ENCODE measurements at regions not wholly inside any gene's neighbourhood (a gene's known extent, or its start where the extent isn't known, plus 50 kb on each side); places are given as distances from the start of the nearest gene placed in this dataset.

- Histone ChIP-seq H3K4me1 (ENCODE audit: low read depth, poor library complexity, severe bottlenecking) (no peaks in the 10 kb centered on the region), H3K36me3 (ENCODE audit: insufficient read depth) (no peaks in the 10 kb centered on the region), H3K27me3 (ENCODE audit: insufficient read depth, low read depth) (no peaks in the 10 kb centered on the region), H3K9ac (no peak overlapping the region), H3K4me2 (no peak overlapping the region), H4K20me1 (ENCODE audit: insufficient read depth) (no peaks in the 10 kb centered on the region), H3K4me3 (IDR thresholded peaks at IDR 0.05; ENCODE audit: insufficient read depth, low read depth, low read length) (no peak overlapping the region), H2AFZ (ENCODE audit: low read depth) (no peak overlapping the region), H3K79me2 (ENCODE audit: insufficient read depth, low read depth) (no peaks in the 10 kb centered on the region), H3K27ac (no peak overlapping the region)
- TF ChIP-seq, protein P1, sequence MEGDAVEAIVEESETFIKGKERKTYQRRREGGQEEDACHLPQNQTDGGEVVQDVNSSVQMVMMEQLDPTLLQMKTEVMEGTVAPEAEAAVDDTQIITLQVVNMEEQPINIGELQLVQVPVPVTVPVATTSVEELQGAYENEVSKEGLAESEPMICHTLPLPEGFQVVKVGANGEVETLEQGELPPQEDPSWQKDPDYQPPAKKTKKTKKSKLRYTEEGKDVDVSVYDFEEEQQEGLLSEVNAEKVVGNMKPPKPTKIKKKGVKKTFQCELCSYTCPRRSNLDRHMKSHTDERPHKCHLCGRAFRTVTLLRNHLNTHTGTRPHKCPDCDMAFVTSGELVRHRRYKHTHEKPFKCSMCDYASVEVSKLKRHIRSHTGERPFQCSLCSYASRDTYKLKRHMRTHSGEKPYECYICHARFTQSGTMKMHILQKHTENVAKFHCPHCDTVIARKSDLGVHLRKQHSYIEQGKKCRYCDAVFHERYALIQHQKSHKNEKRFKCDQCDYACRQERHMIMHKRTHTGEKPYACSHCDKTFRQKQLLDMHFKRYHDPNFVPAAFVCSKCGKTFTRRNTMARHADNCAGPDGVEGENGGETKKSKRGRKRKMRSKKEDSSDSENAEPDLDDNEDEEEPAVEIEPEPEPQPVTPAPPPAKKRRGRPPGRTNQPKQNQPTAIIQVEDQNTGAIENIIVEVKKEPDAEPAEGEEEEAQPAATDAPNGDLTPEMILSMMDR (conservative IDR thresholded peaks at IDR 0.05; ENCODE audit: low read depth, low read length) = no peak
Observed at GRCh38 chr14:44778604-44779003, 183.1 kb downstream of the KLHL28 start.

DNA sequence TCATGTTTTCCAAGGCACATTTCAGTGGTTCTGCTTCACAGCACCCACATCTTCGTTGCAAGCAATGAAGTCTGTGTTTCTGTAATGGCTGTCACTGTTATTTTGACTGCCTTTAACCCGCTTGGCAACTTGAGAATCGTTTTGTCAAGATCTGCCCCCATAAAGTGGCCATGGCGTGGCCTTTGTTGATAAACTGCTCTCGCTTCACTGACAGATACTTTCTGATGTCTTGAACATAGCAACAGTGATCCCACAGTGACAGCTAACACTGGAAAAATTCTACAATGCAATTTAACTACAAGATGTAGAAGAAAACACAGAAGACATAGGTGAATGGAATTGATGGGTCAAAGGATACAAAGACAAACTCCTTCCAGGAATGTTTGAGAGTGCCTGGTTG lies 184.2 kb downstream of the KLHL28 start:
- H2AFZ ChIP-seq (ENCODE audit: low read depth) = no peak overlapping the region
- TF ChIP-seq, protein P1 (conservative IDR thresholded peaks at IDR 0.05; ENCODE audit: low read depth, low read length) = no peak
- no peak overlapping the region for H3K9ac ChIP-seq
- H3K4me3 ChIP-seq (IDR thresholded peaks at IDR 0.05; ENCODE audit: insufficient read depth, low read depth, low read length) = no peak overlapping the region
- no peaks in the 10 kb centered on the region for H3K79me2 ChIP-seq (ENCODE audit: insufficient read depth, low read depth)
- no peaks in the 10 kb centered on the region for H3K4me1 ChIP-seq (ENCODE audit: low read depth, poor library complexity, severe bottlenecking)
- H3K36me3 ChIP-seq (ENCODE audit: insufficient read depth) = no peaks in the 10 kb centered on the region
- no peaks in the 10 kb centered on the region for H3K27me3 ChIP-seq (ENCODE audit: insufficient read depth, low read depth)
- H4K20me1 ChIP-seq (ENCODE audit: insufficient read depth) = no peaks in the 10 kb centered on the region
- no peak overlapping the region for H3K27ac ChIP-seq
- H3K4me2 ChIP-seq = no peak overlapping the region

- H3K9ac ChIP-seq = no peak overlapping the region
- no peaks in the 10 kb centered on the region for H3K36me3 ChIP-seq (ENCODE audit: insufficient read depth)
- H3K27ac ChIP-seq = no peak overlapping the region
Observed at GRCh38 chr14:44775248-44775647, 186.5 kb downstream of the KLHL28 start.

DNA sequence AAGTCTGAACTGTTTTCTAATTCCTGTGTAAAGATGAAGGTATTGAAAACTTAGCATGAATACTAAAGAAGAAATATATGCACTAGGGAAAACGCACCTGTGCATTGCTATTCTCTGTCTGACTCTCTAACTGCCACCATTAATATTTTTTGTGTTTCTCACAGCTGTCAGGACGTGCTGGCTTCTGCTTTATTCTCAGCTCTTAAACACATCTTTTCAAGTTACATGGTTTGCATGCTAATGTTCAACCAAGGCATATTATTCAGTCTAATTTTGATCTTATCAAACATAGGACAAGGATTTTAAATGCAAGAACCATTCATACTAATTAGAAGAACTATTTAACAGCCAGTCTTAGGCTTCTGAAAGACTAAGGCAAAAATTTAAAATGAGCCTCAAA lies 187.4 kb downstream of the KLHL28 start:
- no peak overlapping the region for H3K4me2 ChIP-seq
- no peak overlapping the region for H3K9ac ChIP-seq
- H3K4me3 ChIP-seq (IDR thresholded peaks at IDR 0.05; ENCODE audit: insufficient read depth, low read depth, low read length) = no peak overlapping the region
- no peaks in the 10 kb centered on the region for H3K79me2 ChIP-seq (ENCODE audit: insufficient read depth, low read depth)
- no peaks in the 10 kb centered on the region for H3K27me3 ChIP-seq (ENCODE audit: insufficient read depth, low read depth)
- H2AFZ ChIP-seq (ENCODE audit: low read depth) = no peak overlapping the region
- H3K27ac ChIP-seq = no peak overlapping the region
- no peaks in the 10 kb centered on the region for H4K20me1 ChIP-seq (ENCODE audit: insufficient read depth)
- TF ChIP-seq, protein P1 (conservative IDR thresholded peaks at IDR 0.05; ENCODE audit: low read depth, low read length) = no peak
- no peaks in the 10 kb centered on the region for H3K36me3 ChIP-seq (ENCODE audit: insufficient read depth)
- no peaks in the 10 kb centered on the region for H3K4me1 ChIP-seq (ENCODE audit: low read depth, poor library complexity, severe bottlenecking)

More at GRCh38 chr14:44775248-44775647, 186.5 kb downstream of the KLHL28 start:
- H2AFZ ChIP-seq (ENCODE audit: low read depth) = no peak overlapping the region
- no peaks in the 10 kb centered on the region for H3K79me2 ChIP-seq (ENCODE audit: insufficient read depth, low read depth)
- H3K4me3 ChIP-seq (IDR thresholded peaks at IDR 0.05; ENCODE audit: insufficient read depth, low read depth, low read length) = no peak overlapping the region
- no peaks in the 10 kb centered on the region for H3K4me1 ChIP-seq (ENCODE audit: low read depth, poor library complexity, severe bottlenecking)
- H3K4me2 ChIP-seq = no peak overlapping the region
- TF ChIP-seq, protein P1 (conservative IDR thresholded peaks at IDR 0.05; ENCODE audit: low read depth, low read length) = no peak
- H4K20me1 ChIP-seq (ENCODE audit: insufficient read depth) = no peaks in the 10 kb centered on the region
- H3K27me3 ChIP-seq (ENCODE audit: insufficient read depth, low read depth) = no peaks in the 10 kb centered on the region
